ENCODE measurements at regions not wholly inside any gene's neighbourhood (a gene's known extent, or its start where the extent isn't known, plus 50 kb on each side); places are given as distances from the start of the nearest gene placed in this dataset.

DNA sequence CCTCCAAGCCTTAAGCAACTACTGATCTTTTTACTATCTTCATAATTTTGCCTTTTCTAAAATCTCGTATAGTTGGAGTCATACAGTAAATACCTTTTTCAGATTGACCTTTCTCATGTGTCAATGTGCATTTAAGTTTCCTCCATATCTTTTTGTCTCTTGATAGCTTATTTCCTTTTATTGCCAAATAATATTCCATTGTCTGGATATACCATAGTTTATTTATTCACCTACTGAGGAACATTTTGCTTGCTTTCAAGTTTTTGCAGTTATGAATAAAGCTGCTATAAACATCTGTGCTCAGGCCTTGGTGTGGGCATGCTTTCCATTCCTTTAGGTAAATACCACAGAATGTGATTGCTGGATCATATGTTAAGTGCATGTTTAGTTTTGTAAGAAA is 161.2 kb upstream of the GNAI1 start:
- TF ChIP-seq, protein P1, sequence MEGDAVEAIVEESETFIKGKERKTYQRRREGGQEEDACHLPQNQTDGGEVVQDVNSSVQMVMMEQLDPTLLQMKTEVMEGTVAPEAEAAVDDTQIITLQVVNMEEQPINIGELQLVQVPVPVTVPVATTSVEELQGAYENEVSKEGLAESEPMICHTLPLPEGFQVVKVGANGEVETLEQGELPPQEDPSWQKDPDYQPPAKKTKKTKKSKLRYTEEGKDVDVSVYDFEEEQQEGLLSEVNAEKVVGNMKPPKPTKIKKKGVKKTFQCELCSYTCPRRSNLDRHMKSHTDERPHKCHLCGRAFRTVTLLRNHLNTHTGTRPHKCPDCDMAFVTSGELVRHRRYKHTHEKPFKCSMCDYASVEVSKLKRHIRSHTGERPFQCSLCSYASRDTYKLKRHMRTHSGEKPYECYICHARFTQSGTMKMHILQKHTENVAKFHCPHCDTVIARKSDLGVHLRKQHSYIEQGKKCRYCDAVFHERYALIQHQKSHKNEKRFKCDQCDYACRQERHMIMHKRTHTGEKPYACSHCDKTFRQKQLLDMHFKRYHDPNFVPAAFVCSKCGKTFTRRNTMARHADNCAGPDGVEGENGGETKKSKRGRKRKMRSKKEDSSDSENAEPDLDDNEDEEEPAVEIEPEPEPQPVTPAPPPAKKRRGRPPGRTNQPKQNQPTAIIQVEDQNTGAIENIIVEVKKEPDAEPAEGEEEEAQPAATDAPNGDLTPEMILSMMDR (IDR thresholded peaks at IDR 0.05; ENCODE audit: insufficient read depth, low read length, poor library complexity, severe bottlenecking) = no peak
- no peak for DNase-seq (ENCODE audit: low read depth)
- Histone ChIP-seq H3K4me3 (ENCODE audit: low read depth, low read length) (no peak overlapping the region), H3K36me3 (ENCODE audit: control insufficient read depth, insufficient read depth, low read length) (no peaks in the 10 kb centered on the region), H3K27me3 (ENCODE audit: control insufficient read depth, insufficient read depth, low read length) (no peaks in the 10 kb centered on the region)

DNA sequence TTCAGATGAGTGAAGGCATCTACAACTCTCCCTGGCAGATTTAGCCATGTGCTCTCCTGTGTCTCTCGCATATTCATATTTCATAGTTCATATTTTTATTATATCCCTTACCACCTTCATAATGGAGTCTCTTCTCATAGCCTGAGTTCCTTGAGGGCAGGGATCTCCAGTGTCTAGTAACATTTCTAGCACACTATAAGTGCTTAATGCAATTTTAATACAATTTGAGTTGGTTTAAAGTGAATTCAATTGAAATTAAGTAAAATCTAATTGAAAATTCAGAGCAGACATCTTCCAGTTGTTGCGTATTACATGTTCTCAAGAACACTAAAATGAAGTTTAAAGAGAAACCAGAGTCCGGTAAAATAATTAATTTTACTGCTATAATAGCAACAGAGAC is 163.6 kb upstream of the GNAI1 start:
- no peaks in the 10 kb centered on the region for H3K27me3 ChIP-seq (ENCODE audit: control insufficient read depth, insufficient read depth, low read length)
- H3K4me3 ChIP-seq (ENCODE audit: low read depth, low read length) = no peak overlapping the region
- TF ChIP-seq, protein P1 (IDR thresholded peaks at IDR 0.05; ENCODE audit: insufficient read depth, low read length, poor library complexity, severe bottlenecking) = no peak
- DNase-seq (ENCODE audit: low read depth) = no peak
- no peaks in the 10 kb centered on the region for H3K36me3 ChIP-seq (ENCODE audit: control insufficient read depth, insufficient read depth, low read length)

DNA sequence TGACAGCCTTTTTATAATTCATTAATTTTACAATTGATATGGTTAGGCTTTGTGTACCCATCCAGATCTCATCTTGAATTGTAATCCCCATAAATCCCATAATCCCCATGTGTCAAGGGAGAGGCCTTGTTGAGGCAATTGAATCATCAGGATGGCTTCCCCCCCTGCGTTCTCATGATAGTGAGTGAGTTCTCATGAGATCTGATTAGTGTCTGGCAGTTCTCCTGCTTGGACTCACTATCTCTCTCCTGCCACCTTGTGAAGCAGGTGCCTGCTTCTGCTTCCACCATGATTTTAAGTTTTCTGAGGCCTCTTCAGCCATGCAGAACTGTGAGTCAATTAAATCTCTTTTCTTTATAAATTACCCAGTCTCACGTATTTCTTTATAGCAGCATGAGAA is 165.7 kb upstream of the GNAI1 start:
- no peaks in the 10 kb centered on the region for H3K36me3 ChIP-seq (ENCODE audit: control insufficient read depth, insufficient read depth, low read length)
- DNase-seq (ENCODE audit: low read depth) = no peak
- no peak overlapping the region for H3K4me3 ChIP-seq (ENCODE audit: low read depth, low read length)
- H3K27me3 ChIP-seq (ENCODE audit: control insufficient read depth, insufficient read depth, low read length) = no peaks in the 10 kb centered on the region
- TF ChIP-seq, protein P1 (IDR thresholded peaks at IDR 0.05; ENCODE audit: insufficient read depth, low read length, poor library complexity, severe bottlenecking) = no peak

DNA sequence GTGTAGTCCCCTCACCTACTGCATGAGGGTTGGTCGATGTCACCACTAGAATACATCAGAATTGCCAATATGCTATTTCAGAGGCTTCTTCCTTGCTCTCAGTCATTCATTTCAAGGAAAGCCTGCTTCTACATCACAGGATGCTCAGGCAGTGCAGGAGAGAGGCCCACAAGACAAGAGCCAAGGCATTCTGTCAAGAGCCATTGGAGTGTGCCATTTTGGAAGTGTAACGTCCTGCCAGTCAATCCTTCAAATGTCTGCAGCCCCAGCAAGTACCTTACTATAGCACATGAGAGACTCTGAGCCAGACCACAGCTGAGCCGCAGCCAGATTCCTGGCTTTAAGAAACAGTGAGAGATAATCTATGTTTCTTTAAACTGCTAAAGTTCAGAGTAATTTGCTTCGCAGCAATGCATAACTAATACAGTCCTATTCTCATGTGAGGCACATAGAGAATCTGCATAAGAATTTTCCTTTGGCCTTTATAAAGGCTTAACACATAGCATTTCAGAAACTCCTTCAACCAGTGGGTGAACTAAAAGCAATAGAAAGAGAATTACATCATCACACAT is 166.5 kb upstream of the GNAI1 start:
- Histone ChIP-seq H3K36me3 (ENCODE audit: control insufficient read depth, insufficient read depth, low read length) (no peaks in the 10 kb centered on the region), H3K4me3 (ENCODE audit: low read depth, low read length) (no peak overlapping the region), H3K27me3 (ENCODE audit: control insufficient read depth, insufficient read depth, low read length) (no peaks in the 10 kb centered on the region)
- DNase-seq (ENCODE audit: low read depth) = no peak
- TF ChIP-seq, protein P1 (IDR thresholded peaks at IDR 0.05; ENCODE audit: insufficient read depth, low read length, poor library complexity, severe bottlenecking) = no peak

DNA sequence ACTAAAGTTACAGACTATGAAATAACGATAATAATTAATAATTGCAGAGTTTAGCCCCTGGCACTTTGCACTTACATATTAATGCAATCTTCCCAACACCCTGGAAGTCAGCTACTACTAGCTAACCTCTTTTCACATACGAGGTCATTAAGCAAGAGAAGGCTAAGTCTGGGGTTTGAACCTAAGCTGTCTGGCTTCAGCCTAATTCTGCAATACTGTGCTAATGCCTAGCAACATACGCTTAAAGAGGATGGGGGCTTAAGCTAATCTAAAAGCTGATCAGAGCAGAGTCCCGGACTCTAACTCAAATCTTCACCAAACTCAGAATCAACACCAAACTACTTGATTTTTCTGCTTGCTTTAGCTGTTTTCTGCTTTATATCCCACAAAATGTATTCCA is 168.7 kb upstream of the GNAI1 start:
- Histone ChIP-seq H3K36me3 (ENCODE audit: control insufficient read depth, insufficient read depth, low read length) (no peaks in the 10 kb centered on the region), H3K4me3 (ENCODE audit: low read depth, low read length) (no peak overlapping the region), H3K27me3 (ENCODE audit: control insufficient read depth, insufficient read depth, low read length) (no peaks in the 10 kb centered on the region)
- TF ChIP-seq, protein P1 (IDR thresholded peaks at IDR 0.05; ENCODE audit: insufficient read depth, low read length, poor library complexity, severe bottlenecking) = no peak
- DNase-seq (ENCODE audit: low read depth) = no peak

DNA sequence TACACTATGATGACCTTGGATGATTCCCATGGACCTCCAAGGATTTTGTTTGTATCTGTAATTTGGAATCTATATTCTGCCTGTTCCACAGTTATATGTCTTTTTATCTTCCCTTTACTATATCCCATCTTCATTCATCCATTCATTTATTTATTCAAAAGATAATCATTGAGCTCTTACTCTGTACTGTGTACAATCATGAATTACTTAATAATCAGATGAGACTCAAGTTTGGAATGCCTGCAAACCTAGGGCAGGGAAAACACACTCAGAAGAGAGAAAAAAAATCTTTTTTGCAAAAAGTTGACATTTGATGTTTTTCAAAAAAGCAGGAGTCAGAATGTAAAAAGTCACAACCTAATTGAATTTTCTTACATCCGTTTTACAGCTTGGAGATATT is 170.2 kb upstream of the GNAI1 start:
- TF ChIP-seq, protein P1 (IDR thresholded peaks at IDR 0.05; ENCODE audit: insufficient read depth, low read length, poor library complexity, severe bottlenecking) = no peak
- Histone ChIP-seq H3K36me3 (ENCODE audit: control insufficient read depth, insufficient read depth, low read length) (no peaks in the 10 kb centered on the region), H3K27me3 (ENCODE audit: control insufficient read depth, insufficient read depth, low read length) (no peaks in the 10 kb centered on the region), H3K4me3 (ENCODE audit: low read depth, low read length) (no peak overlapping the region)
- DNase-seq (ENCODE audit: low read depth) = no peak
